ENCODE measurements at regions not wholly inside any gene's neighbourhood (a gene's known extent, or its start where the extent isn't known, plus 50 kb on each side); places are given as distances from the start of the nearest gene placed in this dataset.

DNA sequence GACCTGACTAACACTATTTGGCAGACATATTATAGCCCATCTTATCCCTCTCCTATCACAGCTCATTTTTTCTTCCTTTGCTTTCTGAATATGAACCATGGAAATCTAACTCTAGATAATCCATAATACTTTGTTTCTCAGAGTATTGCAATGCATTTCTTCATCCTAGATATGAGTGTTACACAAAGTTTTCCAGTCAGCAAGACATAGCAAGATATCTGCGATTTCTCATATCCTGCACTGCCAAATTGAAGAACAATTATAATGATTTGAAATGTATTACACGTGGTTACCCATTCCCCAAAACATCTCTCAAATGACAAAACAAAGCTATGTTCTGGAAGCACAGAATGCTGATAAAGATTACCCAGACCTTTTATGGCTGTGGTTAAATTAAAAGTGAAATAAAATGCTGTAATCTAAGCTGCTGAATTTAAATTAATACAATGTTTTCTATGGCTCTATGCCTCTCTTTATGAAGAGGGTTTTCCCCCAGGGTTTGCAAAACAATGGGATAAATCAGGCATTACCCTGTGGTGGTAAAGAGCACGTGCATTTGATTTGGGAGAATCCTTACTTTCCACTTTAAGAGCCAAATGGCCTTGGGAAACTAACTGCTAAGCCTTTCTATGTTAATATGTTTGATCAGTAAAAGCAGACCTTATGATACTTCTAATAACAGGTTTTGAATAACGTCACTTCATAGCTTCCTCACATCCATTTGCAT lies 1291.0 kb upstream of the CNTN5 start:
- ATAC-seq = no peak
- Mint-ChIP-seq H3K9me3 (peaks cover 13% of the 10 kb centered on the region), H3K4me1 (ENCODE audit: low read depth) (no peaks in the 10 kb centered on the region), H3K36me3 (ENCODE audit: low read depth) (no peaks in the 10 kb centered on the region), H3K27ac (no peak overlapping the region), H3K27me3 (no peaks in the 10 kb centered on the region), H3K4me3 (no peak overlapping the region)
- CTCF ChIA-PET = no interaction called here
- POLR2A ChIA-PET = no interaction called here
- DNase-seq = no peak
- TF ChIP-seq, protein P1, sequence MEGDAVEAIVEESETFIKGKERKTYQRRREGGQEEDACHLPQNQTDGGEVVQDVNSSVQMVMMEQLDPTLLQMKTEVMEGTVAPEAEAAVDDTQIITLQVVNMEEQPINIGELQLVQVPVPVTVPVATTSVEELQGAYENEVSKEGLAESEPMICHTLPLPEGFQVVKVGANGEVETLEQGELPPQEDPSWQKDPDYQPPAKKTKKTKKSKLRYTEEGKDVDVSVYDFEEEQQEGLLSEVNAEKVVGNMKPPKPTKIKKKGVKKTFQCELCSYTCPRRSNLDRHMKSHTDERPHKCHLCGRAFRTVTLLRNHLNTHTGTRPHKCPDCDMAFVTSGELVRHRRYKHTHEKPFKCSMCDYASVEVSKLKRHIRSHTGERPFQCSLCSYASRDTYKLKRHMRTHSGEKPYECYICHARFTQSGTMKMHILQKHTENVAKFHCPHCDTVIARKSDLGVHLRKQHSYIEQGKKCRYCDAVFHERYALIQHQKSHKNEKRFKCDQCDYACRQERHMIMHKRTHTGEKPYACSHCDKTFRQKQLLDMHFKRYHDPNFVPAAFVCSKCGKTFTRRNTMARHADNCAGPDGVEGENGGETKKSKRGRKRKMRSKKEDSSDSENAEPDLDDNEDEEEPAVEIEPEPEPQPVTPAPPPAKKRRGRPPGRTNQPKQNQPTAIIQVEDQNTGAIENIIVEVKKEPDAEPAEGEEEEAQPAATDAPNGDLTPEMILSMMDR (IDR thresholded peaks at IDR 0.05) = no peak
- intact Hi-C loops (cut with micrococcal nuclease) = no loop called here

DNA sequence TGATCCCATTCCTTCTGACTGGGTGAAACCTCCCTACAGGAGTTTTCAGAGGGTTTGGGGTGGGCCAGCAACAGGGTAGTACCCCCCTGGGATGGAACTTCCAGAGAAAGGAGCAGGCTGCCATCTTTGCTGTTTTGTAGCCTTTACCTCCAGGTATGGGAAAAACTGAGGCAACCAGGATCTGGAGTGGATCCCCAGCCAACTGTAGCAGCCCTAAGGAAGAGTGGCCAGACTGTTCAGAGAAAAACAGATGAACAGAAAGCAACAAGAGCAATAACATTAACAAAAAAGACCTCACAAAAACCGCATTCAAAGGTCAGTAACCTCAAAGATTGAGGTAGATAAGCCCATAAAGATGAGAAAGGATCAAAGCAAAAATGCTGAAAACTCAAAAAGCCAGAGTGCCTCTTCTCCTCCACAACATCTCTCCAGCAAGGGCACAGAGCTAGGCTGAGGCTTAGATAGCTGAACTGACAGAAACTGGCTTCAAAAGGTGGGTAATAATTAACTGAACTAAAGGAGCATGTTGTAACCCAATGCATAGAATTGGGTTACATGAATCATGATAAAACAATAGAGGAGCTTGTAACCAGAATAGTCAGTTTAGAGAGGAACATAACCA lies 1288.6 kb upstream of the CNTN5 start:
- intact Hi-C loops (cut with micrococcal nuclease) = no loop called here
- Mint-ChIP-seq H3K36me3 (ENCODE audit: low read depth) (no peaks in the 10 kb centered on the region), H3K27me3 (no peaks in the 10 kb centered on the region), H3K9me3 (peaks cover 11% of the 10 kb centered on the region), H3K4me1 (ENCODE audit: low read depth) (no peaks in the 10 kb centered on the region), H3K27ac (no peak overlapping the region), H3K4me3 (no peak overlapping the region)
- DNase-seq = no peak
- no peak for ATAC-seq
- TF ChIP-seq, protein P1 (IDR thresholded peaks at IDR 0.05) = no peak
- CTCF ChIA-PET = no interaction called here
- POLR2A ChIA-PET = no interaction called here

DNA sequence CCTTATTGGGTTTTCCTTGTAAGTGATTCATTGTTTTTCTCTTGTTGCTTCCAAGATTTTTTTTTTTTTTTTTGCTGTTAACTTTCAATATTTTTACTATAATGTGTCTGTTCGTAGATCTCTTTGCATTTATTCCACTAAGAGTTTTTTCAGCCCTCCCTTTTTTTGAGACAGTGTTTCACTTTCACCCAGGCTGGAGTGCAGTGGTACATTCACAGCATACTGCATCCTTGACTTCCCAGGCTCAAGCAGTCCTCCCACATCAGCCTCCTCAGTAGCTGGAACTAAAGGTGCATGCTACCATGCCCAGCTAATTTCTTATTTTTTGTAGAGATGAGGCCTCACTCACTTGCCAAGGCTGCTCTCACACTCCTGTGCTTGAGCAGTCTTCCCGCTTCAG lies 1282.0 kb upstream of the CNTN5 start:
- Mint-ChIP-seq H3K27me3 (no peaks in the 10 kb centered on the region), H3K4me1 (ENCODE audit: low read depth) (no peaks in the 10 kb centered on the region), H3K9me3 (peaks cover 24% of the 10 kb centered on the region), H3K4me3 (no peak overlapping the region), H3K36me3 (ENCODE audit: low read depth) (no peaks in the 10 kb centered on the region), H3K27ac (no peak overlapping the region)
- no peak for DNase-seq
- ChIA-PET CTCF (no interaction called here), POLR2A (no interaction called here)
- intact Hi-C loops (cut with micrococcal nuclease) = no loop called here
- TF ChIP-seq, protein P1 (IDR thresholded peaks at IDR 0.05) = no peak
- ATAC-seq = no peak

DNA sequence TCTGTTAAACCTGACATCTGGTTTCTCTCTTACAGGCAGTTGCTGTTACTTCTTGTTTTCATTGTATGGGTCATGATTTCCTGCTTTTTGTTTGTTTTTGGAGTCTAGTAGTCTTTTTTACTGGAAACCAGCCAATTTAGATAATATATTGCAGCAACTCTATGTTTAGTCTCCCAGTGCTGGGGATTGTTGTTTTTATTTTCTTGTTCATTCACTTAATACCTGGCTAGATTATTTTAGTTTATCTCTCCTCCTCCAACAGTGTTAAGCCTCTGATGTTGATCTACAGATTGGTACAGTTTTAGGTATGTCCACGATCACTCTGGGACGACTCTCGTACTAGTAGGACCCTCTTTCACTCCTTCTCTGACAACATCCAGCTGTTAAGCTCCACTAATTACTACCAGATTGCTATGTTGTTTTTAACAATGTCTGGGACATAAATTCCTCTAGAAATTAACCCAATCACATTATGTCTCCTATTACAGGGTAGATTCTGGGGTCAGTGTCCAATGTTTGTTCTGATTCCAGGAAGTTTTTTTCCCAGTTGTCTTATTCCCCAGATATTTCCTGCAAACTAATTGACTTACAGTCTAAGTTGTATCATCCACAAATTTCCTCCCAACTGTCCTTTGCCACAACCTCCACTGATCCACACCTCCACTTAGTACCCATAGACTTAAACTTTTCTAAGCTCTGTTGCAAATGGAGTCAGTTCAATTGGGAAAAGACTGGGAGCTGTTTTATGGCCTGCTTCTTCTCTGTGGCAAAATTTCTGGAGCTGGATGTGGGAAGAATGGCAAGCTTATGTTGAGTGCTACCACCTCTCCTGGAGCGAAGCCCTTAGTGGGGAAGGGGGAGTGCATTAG lies 1280.6 kb upstream of the CNTN5 start:
- Mint-ChIP-seq H3K27ac (no peak overlapping the region), H3K9me3 (peaks cover 20% of the 10 kb centered on the region), H3K36me3 (ENCODE audit: low read depth) (no peaks in the 10 kb centered on the region), H3K4me1 (ENCODE audit: low read depth) (no peaks in the 10 kb centered on the region), H3K27me3 (no peaks in the 10 kb centered on the region), H3K4me3 (no peak overlapping the region)
- ATAC-seq = no peak
- TF ChIP-seq, protein P1 (IDR thresholded peaks at IDR 0.05) = no peak
- no peak for DNase-seq
- ChIA-PET POLR2A (no interaction called here), CTCF (no interaction called here)
- intact Hi-C loops (cut with micrococcal nuclease) = no loop called here

DNA sequence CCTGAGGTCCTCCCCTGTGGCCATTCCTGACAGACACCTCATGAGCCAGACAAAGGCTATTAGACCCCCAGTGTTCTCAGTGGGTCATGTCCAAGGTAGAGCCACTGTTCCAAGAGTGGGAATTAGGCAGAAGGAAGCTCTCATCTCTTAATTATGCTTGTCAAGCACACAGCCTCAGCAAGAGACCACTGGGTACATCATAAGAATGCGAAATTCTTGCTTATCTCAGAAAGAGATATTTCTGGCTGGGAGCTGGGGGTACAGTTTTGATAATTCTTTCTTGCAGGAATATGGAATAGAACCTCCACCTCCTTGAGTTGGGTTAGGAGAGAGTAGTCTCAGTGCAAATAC lies 1280.0 kb upstream of the CNTN5 start:
- intact Hi-C loops (cut with micrococcal nuclease) = no loop called here
- ChIA-PET POLR2A (no interaction called here), CTCF (no interaction called here)
- ATAC-seq = no peak
- no peaks in the 10 kb centered on the region for H3K4me1 Mint-ChIP-seq (ENCODE audit: low read depth)
- H3K9me3 Mint-ChIP-seq = peaks cover 20% of the 10 kb centered on the region
- H3K4me3 Mint-ChIP-seq = no peak overlapping the region
- no peaks in the 10 kb centered on the region for H3K36me3 Mint-ChIP-seq (ENCODE audit: low read depth)
- no peaks in the 10 kb centered on the region for H3K27me3 Mint-ChIP-seq
- H3K27ac Mint-ChIP-seq = no peak overlapping the region
- TF ChIP-seq, protein P1 (IDR thresholded peaks at IDR 0.05) = no peak
- DNase-seq = no peak
